Osteocyte (in vitro differentiated cells): ENCODE measurements at regions not wholly inside any gene's neighbourhood (a gene's known extent, or its start where the extent isn't known, plus 50 kb on each side); places are given as distances from the start of the nearest gene placed in this dataset.

Experiments used
- DNase-seq: peaks from one replicate; pipeline ENCODE4 v3.0.0; 2021; ENCODE audit warnings: mixed read lengths; ENCODE audit not compliant: unreplicated experiment; ENCODE audit errors: extremely low spot score
- H3K27ac Mint-ChIP-seq: one replicate; pipeline ENCODE4 v1.8.0; 2021; ENCODE audit warnings: mild to moderate bottlenecking, mixed read lengths; ENCODE audit not compliant: unreplicated experiment
- H3K27me3 Mint-ChIP-seq: one replicate; pipeline ENCODE4 v1.8.0; 2021; ENCODE audit warnings: mixed read lengths; ENCODE audit not compliant: unreplicated experiment
- H3K36me3 Mint-ChIP-seq: one replicate; pipeline ENCODE4 v1.8.0; 2021; ENCODE audit warnings: mixed read lengths; ENCODE audit not compliant: unreplicated experiment
- H3K4me1 Mint-ChIP-seq: one replicate; pipeline ENCODE4 v1.8.0; 2021; ENCODE audit warnings: mixed read lengths; ENCODE audit not compliant: unreplicated experiment
- H3K4me3 Mint-ChIP-seq: one replicate; pipeline ENCODE4 v1.8.0; 2021; ENCODE audit warnings: mild to moderate bottlenecking, moderate library complexity, mixed read lengths; ENCODE audit not compliant: unreplicated experiment
- H3K9me3 Mint-ChIP-seq: one replicate; pipeline ENCODE4 v1.8.0; 2021; ENCODE audit warnings: mixed read lengths; ENCODE audit not compliant: unreplicated experiment
- CTCF ChIP-seq: fragments of 200-600 bp; sonication (generic); IDR thresholded peaks from 2 replicates; pipeline ENCODE4 v1.5.0; 2021; ENCODE audit warnings: antibody characterized with exemption, mild to moderate bottlenecking, moderate library complexity

- no peak overlapping the region for H3K4me3 Mint-ChIP-seq
- TF ChIP-seq CTCF, result no peak
- H3K36me3 Mint-ChIP-seq, result no peaks in the 10 kb centered on the region
- no peak for DNase-seq
- no peaks in the 10 kb centered on the region for H3K4me1 Mint-ChIP-seq
- H3K27me3 Mint-ChIP-seq, result peaks cover 11% of the 10 kb centered on the region
- no peaks in the 10 kb centered on the region for H3K9me3 Mint-ChIP-seq
- H3K27ac Mint-ChIP-seq, result no peak overlapping the region
Measured at GRCh38 chr2:75925331-75926024, 214.8 kb upstream of the GCFC2 start.

DNA sequence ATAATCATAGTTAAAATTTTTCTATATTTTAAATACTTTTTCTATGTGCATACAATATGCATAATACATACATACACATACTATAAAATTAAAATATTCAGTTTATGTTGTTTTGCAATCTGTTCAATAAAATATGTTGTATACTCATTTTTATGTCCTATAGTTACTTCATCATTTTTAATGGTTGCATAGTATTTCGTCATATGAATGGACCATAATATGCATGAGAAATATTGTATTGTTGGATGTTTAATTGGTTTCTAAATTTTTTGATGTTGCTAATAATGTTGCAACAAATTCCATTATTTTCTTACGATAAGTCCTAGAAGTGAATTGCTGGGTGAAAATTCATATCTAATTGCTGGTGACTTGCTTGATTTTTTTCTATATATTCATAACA is 211.5 kb upstream of the GCFC2 start:
- Mint-ChIP-seq H3K9me3 (no peaks in the 10 kb centered on the region), H3K36me3 (no peaks in the 10 kb centered on the region), H3K4me3 (no peak overlapping the region), H3K27ac (no peak overlapping the region), H3K4me1 (no peaks in the 10 kb centered on the region), H3K27me3 (peaks cover 21% of the 10 kb centered on the region)
- TF ChIP-seq CTCF, result no peak
- no peak for DNase-seq

- no peak for DNase-seq
- Mint-ChIP-seq H3K27me3 (peaks cover 21% of the 10 kb centered on the region), H3K36me3 (no peaks in the 10 kb centered on the region), H3K9me3 (no peaks in the 10 kb centered on the region), H3K27ac (no peak overlapping the region), H3K4me1 (no peaks in the 10 kb centered on the region), H3K4me3 (no peak overlapping the region)
- TF ChIP-seq CTCF, result no peak
Measured at GRCh38 chr2:75920859-75921551, 210.3 kb upstream of the GCFC2 start.

- Mint-ChIP-seq H3K9me3 (no peaks in the 10 kb centered on the region), H3K4me3 (no peak overlapping the region), H3K36me3 (no peaks in the 10 kb centered on the region), H3K27ac (no peak overlapping the region), H3K27me3 (peaks cover 14% of the 10 kb centered on the region), H3K4me1 (no peaks in the 10 kb centered on the region)
- no peak for DNase-seq
- TF ChIP-seq CTCF, result no peak
Measured at GRCh38 chr2:75915851-75916634, 205.3 kb upstream of the GCFC2 start.

DNA sequence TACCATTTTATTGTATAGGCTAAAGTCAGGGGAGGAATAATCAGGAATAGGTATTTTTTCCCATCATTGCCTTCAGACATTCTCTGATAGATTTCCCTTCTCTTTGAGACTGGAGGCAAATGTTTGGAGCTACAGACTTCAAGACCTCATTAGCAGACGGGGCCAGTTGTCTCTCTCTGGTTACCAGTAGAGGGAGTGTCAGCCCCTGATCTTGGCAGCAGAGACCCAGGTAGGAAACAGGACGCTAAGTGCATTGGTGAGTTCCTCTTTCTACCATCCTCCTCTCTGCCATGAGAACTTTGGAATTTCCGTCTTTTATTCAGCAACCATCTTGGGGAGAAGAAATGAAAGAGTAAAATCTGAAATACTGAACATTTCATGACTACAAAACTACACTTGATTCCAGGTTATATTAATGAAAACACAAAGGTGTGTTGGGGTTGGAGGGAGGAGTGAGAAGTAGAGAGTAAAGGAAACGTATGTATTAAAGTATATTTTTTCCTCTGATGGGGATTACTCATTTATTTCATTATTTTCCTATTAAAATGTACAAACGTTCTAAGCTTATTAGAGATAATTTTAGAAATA is 186.2 kb upstream of the GCFC2 start:
- Mint-ChIP-seq H3K36me3 (no peaks in the 10 kb centered on the region), H3K27me3 (peaks cover 6% of the 10 kb centered on the region), H3K4me3 (no peak overlapping the region), H3K9me3 (no peaks in the 10 kb centered on the region), H3K27ac (no peak overlapping the region), H3K4me1 (no peaks in the 10 kb centered on the region)
- DNase-seq, result no peak
- peak; percentile 38 for TF ChIP-seq CTCF
